MCF 10A (cell line): ENCODE measurements at regions not wholly inside any gene's neighbourhood (a gene's known extent, or its start where the extent isn't known, plus 50 kb on each side); places are given as distances from the start of the nearest gene placed in this dataset.

Experiments
- BruUV-seq: library from RNA; stranded (reverse); fragments of 400-500 nt; replicated peaks from 2 replicates; lab custom pipeline; 2021; lab: Mats Ljungman, UMichigan
- CTCF ChIA-PET: fragments of 300-600 bp; sonication (Branson Sonifier 250); formaldehyde crosslinking; extraction: SDS; loops from one replicate; lab custom pipeline; 2021; ENCODE audit warnings: antibody characterized with exemption, inconsistent platforms; lab: Yijun Ruan, JAX
- POLR2A ChIA-PET: fragments of 300-600, 350-650 bp; sonication (Branson Sonifier 250); formaldehyde crosslinking; extraction: SDS; loops from one replicate; lab custom pipeline; 2020; ENCODE audit warnings: antibody characterized with exemption, inconsistent platforms; lab: Yijun Ruan, JAX
- DNase-seq: peaks from one replicate; pipeline ENCODE4 v3.0.0-alpha.2; 2018; ENCODE audit not compliant: unreplicated experiment
- H3K27ac Mint-ChIP-seq: one replicate; pipeline ENCODE4 v1.8.0; 2022; ENCODE audit warnings: mild to moderate bottlenecking, low read depth, mixed read lengths; ENCODE audit not compliant: unreplicated experiment
- H3K27me3 Mint-ChIP-seq: one replicate; pipeline ENCODE4 v1.8.0; 2022; ENCODE audit warnings: mixed read lengths; ENCODE audit not compliant: insufficient read depth, unreplicated experiment
- H3K36me3 Mint-ChIP-seq: one replicate; pipeline ENCODE4 v1.8.0; 2022; ENCODE audit warnings: mild to moderate bottlenecking, moderate library complexity, mixed read lengths; ENCODE audit not compliant: insufficient read depth, unreplicated experiment
- H3K4me1 Mint-ChIP-seq: one replicate; pipeline ENCODE4 v1.8.0; 2022; ENCODE audit warnings: mixed read lengths; ENCODE audit not compliant: insufficient read depth, unreplicated experiment
- H3K4me3 Mint-ChIP-seq: one replicate; pipeline ENCODE4 v1.8.0; 2022; ENCODE audit warnings: mild to moderate bottlenecking, moderate library complexity, mixed read lengths; ENCODE audit not compliant: unreplicated experiment
- H3K9me3 Mint-ChIP-seq: one replicate; pipeline ENCODE4 v1.8.0; 2022; ENCODE audit warnings: mixed read lengths; ENCODE audit not compliant: unreplicated experiment
- CTCF ChIP-seq: fragments of 200-600 bp; IDR thresholded peaks from one replicate; pipeline ENCODE4 v1.8.0; 2022; ENCODE audit warnings: antibody characterized with exemption, mild to moderate bottlenecking; ENCODE audit not compliant: unreplicated experiment
- intact Hi-C: fragments of 100-400 bp; cut with micrococcal nuclease; formaldehyde crosslinking; loops from 2 replicates; pipeline ENCODE4 v1.14.1; 2022

- POLR2A ChIA-PET = no interaction called here
These were observed 703.3 kb upstream of the FRG1 start for GRCh38 chr4:189237340-189237739.

GRCh38 chr4:189255636-189256035 lies 685.0 kb upstream of the FRG1 start:
- intact Hi-C loops = no loop called here
- BruUV-seq = no TSS peak
- no peaks in the 10 kb centered on the region for H3K4me1 Mint-ChIP-seq
- no peak overlapping the region for H3K27ac Mint-ChIP-seq
- no peak for TF ChIP-seq CTCF
- H3K36me3 Mint-ChIP-seq = no peaks in the 10 kb centered on the region
- ChIA-PET CTCF (no interaction called here), POLR2A (no interaction called here)
- no peaks in the 10 kb centered on the region for H3K27me3 Mint-ChIP-seq
- H3K4me3 Mint-ChIP-seq = no peak overlapping the region
- no peak for DNase-seq
- peaks cover 10% of the 10 kb centered on the region for H3K9me3 Mint-ChIP-seq

More at GRCh38 chr4:189237340-189237739, 703.3 kb upstream of the FRG1 start:
- no peaks in the 10 kb centered on the region for H3K27me3 Mint-ChIP-seq
- BruUV-seq = no TSS peak
- CTCF ChIA-PET = no interaction called here
- no peaks in the 10 kb centered on the region for H3K36me3 Mint-ChIP-seq
- intact Hi-C loops = no loop called here
- no peak for TF ChIP-seq CTCF
- peaks cover 2% of the 10 kb centered on the region for H3K4me1 Mint-ChIP-seq
- DNase-seq = no peak
- no peaks in the 10 kb centered on the region for H3K9me3 Mint-ChIP-seq
- H3K4me3 Mint-ChIP-seq = no peak overlapping the region
- H3K27ac Mint-ChIP-seq = no peak overlapping the region

- no TSS peak for BruUV-seq
- Mint-ChIP-seq H3K4me3 (no peak overlapping the region), H3K27me3 (no peaks in the 10 kb centered on the region), H3K27ac (no peak overlapping the region), H3K4me1 (peaks cover 4% of the 10 kb centered on the region), H3K9me3 (peaks cover 12% of the 10 kb centered on the region), H3K36me3 (no peaks in the 10 kb centered on the region)
- intact Hi-C loops = no loop called here
- no peak for TF ChIP-seq CTCF
- no peak for DNase-seq
- ChIA-PET CTCF (no interaction called here), POLR2A (no interaction called here)
These were observed 679.2 kb upstream of the FRG1 start for GRCh38 chr4:189261475-189261874.

- no TSS peak for BruUV-seq
- Mint-ChIP-seq H3K4me3 (no peak overlapping the region), H3K4me1 (peaks cover 10% of the 10 kb centered on the region), H3K27ac (no peak overlapping the region), H3K36me3 (no peaks in the 10 kb centered on the region), H3K9me3 (peaks cover 19% of the 10 kb centered on the region), H3K27me3 (no peaks in the 10 kb centered on the region)
- ChIA-PET POLR2A (no interaction called here), CTCF (interaction anchor here (0.6 to 0.7 kb wide), 2 partner anchors 10 to 1132 kb away, joined by 3 read pairs; no protein-coding TSS in a partner anchor)
- no peak for DNase-seq
- no peak for TF ChIP-seq CTCF
- intact Hi-C loops = no loop called here
These were observed 675.2 kb upstream of the FRG1 start for GRCh38 chr4:189265515-189265914.
